CD8-positive, alpha-beta memory T cell (primary cell): ENCODE measurements at regions not wholly inside any gene's neighbourhood (a gene's known extent, or its start where the extent isn't known, plus 50 kb on each side); places are given as distances from the start of the nearest gene placed in this dataset.

ENCODE experiments used
- CTCF ChIA-PET: fragments of 350-600 bp; sonication (Branson Sonifier 250); formaldehyde crosslinking; loops from one replicate; lab custom pipeline; 2021; ENCODE audit warnings: antibody characterized with exemption; lab: Charles Lee
- POLR2A ChIA-PET: fragments of 350-600 bp; sonication (Branson Sonifier 250); formaldehyde crosslinking; loops from one replicate; lab custom pipeline; 2021; ENCODE audit warnings: antibody characterized with exemption; lab: Charles Lee
- DNase-seq, 5 donors: peaks; one replicate each; pipeline versions ENCODE4 v3.0.0 to v3.0.0-alpha.2; 2020 to 2022; ENCODE audit warnings: mixed read lengths in 1 of 5
- H3K27ac ChIP-seq: one replicate; pipeline ENCODE4 v1.7.0; 2013; ENCODE audit warnings: low read depth, mild to moderate bottlenecking, low read length, moderate library complexity
- H3K27me3 ChIP-seq: 2 replicates; pipeline ENCODE4 v1.7.0; 2013; ENCODE audit warnings: low read length, mild to moderate bottlenecking; ENCODE audit not compliant: insufficient read depth, poor library complexity, severe bottlenecking
- H3K36me3 ChIP-seq: 2 replicates; pipeline ENCODE4 v1.7.0; 2013; ENCODE audit warnings: mild to moderate bottlenecking, low read length, moderate library complexity; ENCODE audit not compliant: insufficient read depth
- H3K4me1 ChIP-seq: 2 replicates; pipeline ENCODE4 v1.7.0; 2013; ENCODE audit warnings: mild to moderate bottlenecking, low read length, moderate library complexity; ENCODE audit not compliant: insufficient read depth
- H3K4me3 ChIP-seq: 2 replicates; pipeline ENCODE4 v1.7.0; 2013; ENCODE audit warnings: mild to moderate bottlenecking, low read length
- H3K9me3 ChIP-seq: 2 replicates; pipeline ENCODE4 v1.7.0; 2013; ENCODE audit warnings: mild to moderate bottlenecking, low read length
- H3K27ac Mint-ChIP-seq, 8 donors: one replicate each; pipeline ENCODE4 v1.8.0; 2020 to 2021; ENCODE audit warnings: mixed read lengths in 8 of 8, mild to moderate bottlenecking in 6 of 8, inconsistent platforms in 3 of 8, moderate library complexity in 3 of 8
- H3K27me3 Mint-ChIP-seq, 2 donors: one replicate each; pipeline ENCODE4 v1.8.0; 2020 to 2021; ENCODE audit warnings: mixed read lengths in 2 of 2, mild to moderate bottlenecking in 1 of 2, moderate library complexity in 1 of 2
- H3K36me3 Mint-ChIP-seq, 3 donors: one replicate each; pipeline ENCODE4 v1.8.0; 2020 to 2021; ENCODE audit warnings: mixed read lengths in 3 of 3, inconsistent platforms in 1 of 3, mild to moderate bottlenecking in 1 of 3
- H3K4me1 Mint-ChIP-seq, 3 donors: one replicate each; pipeline ENCODE4 v1.8.0; 2020 to 2021; ENCODE audit warnings: mixed read lengths in 3 of 3, inconsistent platforms in 1 of 3, mild to moderate bottlenecking in 1 of 3
- H3K4me3 Mint-ChIP-seq, 7 donors: one replicate each; pipeline ENCODE4 v1.8.0; 2020 to 2021; ENCODE audit warnings: mixed read lengths in 7 of 7, mild to moderate bottlenecking in 6 of 7, moderate library complexity in 4 of 7, inconsistent platforms in 2 of 7
- H3K9me3 Mint-ChIP-seq, 5 donors: one replicate each; pipeline ENCODE4 v1.8.0; 2020 to 2022; ENCODE audit warnings: mixed read lengths in 5 of 5, mild to moderate bottlenecking in 3 of 5, moderate library complexity in 2 of 5, inconsistent platforms in 1 of 5

- CTCF ChIA-PET, result no interaction called here
- Histone ChIP-seq H3K4me3 (no peak overlapping the region), H3K27ac (no peak overlapping the region), H3K27me3 (no peaks in the 10 kb centered on the region), H3K9me3 (no peaks in the 10 kb centered on the region), H3K36me3 (no peaks in the 10 kb centered on the region), H3K4me1 (no peaks in the 10 kb centered on the region)
- Mint-ChIP-seq H3K27ac (peak overlapping the region in 1 of 8 donors; percentile 30), H3K4me1 (no peaks in the 10 kb centered on the region), H3K9me3 (no peaks in the 10 kb centered on the region), H3K4me3 (no peak overlapping the region), H3K27me3 (peaks cover 4 to 14% of the 10 kb centered on the region in 2 donors), H3K36me3 (no peaks in the 10 kb centered on the region)
- no peak for DNase-seq
- POLR2A ChIA-PET, result no interaction called here
These were observed 76.9 kb downstream of the FAM50B start for GRCh38 chr6:3926150-3926482.

GRCh38 chr6:3928111-3928510 is 78.9 kb downstream of the FAM50B start:
- H3K4me1 Mint-ChIP-seq, result no peaks in the 10 kb centered on the region
- H3K27me3 ChIP-seq, result no peaks in the 10 kb centered on the region
- POLR2A ChIA-PET, result no interaction called here
- CTCF ChIA-PET, result no interaction called here
- H3K4me3 ChIP-seq, result no peak overlapping the region
- no peaks in the 10 kb centered on the region for H3K9me3 ChIP-seq
- H3K36me3 ChIP-seq, result no peaks in the 10 kb centered on the region
- no peak for DNase-seq
- H3K27ac ChIP-seq, result no peak overlapping the region
- no peaks in the 10 kb centered on the region for H3K4me1 ChIP-seq
- H3K9me3 Mint-ChIP-seq, result no peaks in the 10 kb centered on the region
- no peaks in the 10 kb centered on the region for H3K36me3 Mint-ChIP-seq
- H3K4me3 Mint-ChIP-seq, result no peak overlapping the region
- H3K27me3 Mint-ChIP-seq, result peaks cover 0 to 7% of the 10 kb centered on the region in 2 donors
- no peak overlapping the region for H3K27ac Mint-ChIP-seq

DNA sequence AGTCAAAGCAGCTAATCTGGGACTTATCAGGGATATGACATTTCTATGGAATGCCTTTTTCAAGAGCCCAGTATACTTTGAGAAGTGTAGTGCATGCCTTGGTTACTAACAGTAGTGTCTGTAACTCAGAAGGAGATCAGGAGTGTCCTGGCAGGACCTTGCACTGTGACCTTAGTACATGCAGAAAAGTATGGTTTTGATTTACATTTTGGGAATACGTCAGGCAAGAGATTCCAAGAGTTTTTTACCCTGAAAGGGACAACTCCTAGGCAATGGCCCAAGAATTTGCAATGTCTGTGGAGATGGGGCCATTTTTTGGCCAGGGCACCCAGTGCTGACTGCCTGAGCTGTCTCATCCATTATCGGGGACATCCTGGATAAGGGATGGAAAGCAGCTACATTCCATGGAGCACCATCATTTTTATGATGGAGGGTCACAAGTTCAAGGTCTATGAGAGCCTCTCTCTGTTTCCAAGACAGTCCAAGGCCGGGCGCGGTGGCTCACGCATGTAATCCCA is 80.2 kb downstream of the FAM50B start:
- no peak overlapping the region for H3K4me3 Mint-ChIP-seq
- ChIA-PET POLR2A (no interaction called here), CTCF (no interaction called here)
- H3K36me3 Mint-ChIP-seq, result no peaks in the 10 kb centered on the region
- no peak for DNase-seq
- H3K9me3 Mint-ChIP-seq, result no peaks in the 10 kb centered on the region
- H3K27ac Mint-ChIP-seq, result no peak overlapping the region
- H3K4me1 Mint-ChIP-seq, result no peaks in the 10 kb centered on the region
- Histone ChIP-seq H3K4me1 (no peaks in the 10 kb centered on the region), H3K9me3 (no peaks in the 10 kb centered on the region), H3K36me3 (no peaks in the 10 kb centered on the region), H3K27me3 (no peaks in the 10 kb centered on the region), H3K27ac (no peak overlapping the region), H3K4me3 (no peak overlapping the region)
- H3K27me3 Mint-ChIP-seq, result peaks cover 0 to 4% of the 10 kb centered on the region in 2 donors

- Histone ChIP-seq H3K9me3 (no peaks in the 10 kb centered on the region), H3K4me3 (no peak overlapping the region), H3K27me3 (peaks cover 5% of the 10 kb centered on the region), H3K36me3 (no peaks in the 10 kb centered on the region), H3K4me1 (no peaks in the 10 kb centered on the region), H3K27ac (no peak overlapping the region)
- no peak overlapping the region for H3K27ac Mint-ChIP-seq
- ChIA-PET CTCF (interaction anchor here (2.8 kb wide), 1 partner anchor 41 kb away, joined by 8 read pairs; no protein-coding TSS in a partner anchor), POLR2A (no interaction called here)
- no peak overlapping the region for H3K4me3 Mint-ChIP-seq
- peaks cover 9 to 49% of the 10 kb centered on the region in 2 donors for H3K27me3 Mint-ChIP-seq
- H3K4me1 Mint-ChIP-seq, result peaks cover 0 to 2% (median 0%) of the 10 kb centered on the region in 3 donors
- DNase-seq, result no peak
- no peaks in the 10 kb centered on the region for H3K36me3 Mint-ChIP-seq
- no peaks in the 10 kb centered on the region for H3K9me3 Mint-ChIP-seq
These were observed 88.3 kb downstream of the FAM50B start for GRCh38 chr6:3937438-3937837.

DNA sequence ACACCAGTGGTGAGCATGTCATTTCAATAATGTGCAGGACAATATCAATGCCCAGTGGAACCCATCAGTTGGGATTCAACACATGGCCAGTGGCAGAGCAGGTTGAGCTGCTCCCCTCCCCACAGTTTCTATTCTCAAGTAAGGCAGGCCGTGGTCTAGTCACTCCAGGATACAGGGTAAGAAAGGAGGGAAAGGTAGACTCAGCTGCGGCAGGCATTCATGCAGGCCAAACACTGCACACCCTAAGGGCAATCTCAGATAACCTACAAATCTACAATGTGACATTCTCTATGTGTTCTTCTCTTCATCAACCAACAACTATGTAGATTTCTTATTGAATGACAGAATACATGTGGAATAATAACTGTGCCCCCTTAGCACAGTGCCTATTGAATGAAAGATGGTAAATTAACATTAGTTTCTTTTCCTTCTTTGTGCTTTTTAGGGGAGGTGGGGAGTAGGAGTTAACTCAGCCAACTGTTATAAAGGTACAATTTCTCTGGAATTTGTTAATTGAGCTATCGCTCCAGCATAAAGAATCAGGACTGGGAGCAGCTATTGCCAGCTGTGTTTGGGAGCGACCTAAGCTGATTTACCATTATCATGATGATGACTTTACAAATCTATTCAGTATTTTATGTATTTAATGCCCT is 89.7 kb downstream of the FAM50B start:
- H3K36me3 ChIP-seq, result no peaks in the 10 kb centered on the region
- H3K4me1 ChIP-seq, result no peaks in the 10 kb centered on the region
- no peak overlapping the region for H3K27ac ChIP-seq
- no peak for DNase-seq
- Mint-ChIP-seq H3K27me3 (peaks cover 9 to 52% of the 10 kb centered on the region in 2 donors), H3K9me3 (no peaks in the 10 kb centered on the region), H3K4me1 (peaks cover 0 to 3% (median 0%) of the 10 kb centered on the region in 3 donors), H3K4me3 (no peak overlapping the region), H3K27ac (no peak overlapping the region), H3K36me3 (no peaks in the 10 kb centered on the region)
- CTCF ChIA-PET, result interaction anchor here (2.8 kb wide), 1 partner anchor 39 kb away, joined by 8 read pairs; no protein-coding TSS in a partner anchor
- H3K4me3 ChIP-seq, result no peak overlapping the region
- POLR2A ChIA-PET, result no interaction called here
- H3K9me3 ChIP-seq, result no peaks in the 10 kb centered on the region
- peaks cover 8% of the 10 kb centered on the region for H3K27me3 ChIP-seq

DNA sequence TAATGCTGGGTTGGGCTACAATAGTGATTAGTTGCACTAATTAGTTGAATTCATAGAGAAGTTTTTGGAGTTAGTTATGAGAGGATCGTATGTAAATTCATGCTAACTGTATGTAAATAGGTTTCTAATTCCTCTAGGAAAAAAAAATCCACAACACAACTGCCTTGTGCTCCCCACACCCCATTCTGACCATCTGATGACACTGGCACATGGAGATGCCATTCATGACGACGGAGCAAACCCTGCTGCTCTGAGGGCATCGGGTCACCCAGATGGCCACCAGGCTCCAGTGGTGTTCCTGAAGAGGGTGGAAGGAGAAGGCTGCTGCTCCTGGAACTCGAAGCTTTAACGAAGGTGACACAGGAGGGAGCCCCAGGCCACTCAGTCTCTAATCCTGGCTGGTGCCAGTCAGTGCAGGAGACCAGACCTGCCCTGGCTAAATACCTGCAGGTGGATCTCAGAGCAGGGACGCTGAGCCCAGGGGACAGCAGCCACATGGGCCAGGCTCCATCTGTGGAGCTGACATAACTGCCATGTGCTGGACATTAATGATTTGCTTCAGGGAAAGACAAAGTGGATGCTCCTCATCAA is 90.3 kb downstream of the FAM50B start:
- peaks cover 0 to 3% (median 0%) of the 10 kb centered on the region in 3 donors for H3K4me1 Mint-ChIP-seq
- no peak overlapping the region for H3K27ac ChIP-seq
- no peak for DNase-seq
- no peaks in the 10 kb centered on the region for H3K36me3 Mint-ChIP-seq
- H3K4me1 ChIP-seq, result no peaks in the 10 kb centered on the region
- H3K4me3 ChIP-seq, result no peak overlapping the region
- peaks cover 9 to 52% of the 10 kb centered on the region in 2 donors for H3K27me3 Mint-ChIP-seq
- no peak overlapping the region for H3K4me3 Mint-ChIP-seq
- H3K9me3 ChIP-seq, result no peaks in the 10 kb centered on the region
- ChIA-PET CTCF (interaction anchor here (2.8 kb wide), 1 partner anchor 39 kb away, joined by 8 read pairs; no protein-coding TSS in a partner anchor), POLR2A (no interaction called here)
- no peaks in the 10 kb centered on the region for H3K36me3 ChIP-seq
- H3K27ac Mint-ChIP-seq, result no peak overlapping the region
- H3K9me3 Mint-ChIP-seq, result no peaks in the 10 kb centered on the region
- H3K27me3 ChIP-seq, result peaks cover 8% of the 10 kb centered on the region

DNA sequence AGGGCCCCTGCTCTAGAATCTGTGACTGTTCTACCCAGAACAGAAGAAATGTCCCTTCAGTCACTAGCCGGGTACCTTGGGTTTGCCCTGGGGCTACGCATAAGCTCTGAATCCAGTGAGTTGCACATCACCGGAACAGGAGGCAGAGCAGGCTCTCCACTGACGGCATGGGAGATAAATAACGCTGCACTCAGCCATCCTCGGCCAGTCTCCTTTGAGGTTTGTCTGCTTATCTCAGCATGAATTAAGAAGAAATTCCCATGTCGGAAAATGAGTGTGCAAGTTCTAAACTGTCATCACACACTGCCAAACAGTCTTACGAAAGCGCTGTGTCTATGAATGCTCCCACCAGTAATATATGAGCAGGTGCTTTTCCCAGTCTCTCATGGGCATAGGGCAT is 90.8 kb downstream of the FAM50B start:
- no peaks in the 10 kb centered on the region for H3K9me3 ChIP-seq
- ChIA-PET POLR2A (no interaction called here), CTCF (interaction anchor here (2.8 kb wide), 1 partner anchor 38 kb away, joined by 8 read pairs; no protein-coding TSS in a partner anchor)
- Mint-ChIP-seq H3K27me3 (peaks cover 11 to 55% of the 10 kb centered on the region in 2 donors), H3K36me3 (no peaks in the 10 kb centered on the region), H3K27ac (no peak overlapping the region), H3K9me3 (no peaks in the 10 kb centered on the region), H3K4me1 (peaks cover 0 to 3% (median 0%) of the 10 kb centered on the region in 3 donors), H3K4me3 (no peak overlapping the region)
- no peaks in the 10 kb centered on the region for H3K36me3 ChIP-seq
- no peak overlapping the region for H3K27ac ChIP-seq
- H3K4me1 ChIP-seq, result no peaks in the 10 kb centered on the region
- H3K27me3 ChIP-seq, result peaks cover 8% of the 10 kb centered on the region
- H3K4me3 ChIP-seq, result no peak overlapping the region
- DNase-seq, result no peak

DNA sequence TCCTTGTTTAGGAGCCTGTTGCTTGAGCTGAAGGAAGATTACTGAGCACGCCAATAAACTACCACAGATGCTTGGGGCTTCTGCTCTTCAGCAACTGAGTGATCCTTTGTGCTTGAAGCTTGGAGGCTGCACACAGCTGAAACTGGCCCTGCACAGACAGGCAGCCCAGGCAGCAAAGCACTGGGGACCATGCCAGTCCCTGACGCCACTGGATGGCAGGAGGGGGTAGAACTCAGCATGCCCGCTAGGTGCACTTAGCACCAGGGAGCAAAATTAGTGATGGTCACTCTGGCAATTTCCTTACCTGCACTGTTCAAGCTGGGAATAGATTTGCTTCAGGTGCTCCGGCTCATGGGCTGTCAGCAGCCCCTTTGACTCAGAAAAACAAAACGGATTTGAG is 91.5 kb downstream of the FAM50B start:
- H3K4me3 Mint-ChIP-seq, result no peak overlapping the region
- H3K9me3 Mint-ChIP-seq, result no peaks in the 10 kb centered on the region
- H3K36me3 Mint-ChIP-seq, result no peaks in the 10 kb centered on the region
- no peaks in the 10 kb centered on the region for H3K9me3 ChIP-seq
- H3K27me3 Mint-ChIP-seq, result peaks cover 9 to 59% of the 10 kb centered on the region in 2 donors
- H3K4me1 Mint-ChIP-seq, result peaks cover 0 to 3% (median 0%) of the 10 kb centered on the region in 3 donors
- H3K27ac Mint-ChIP-seq, result no peak overlapping the region
- CTCF ChIA-PET, result no interaction called here
- DNase-seq, result no peak
- POLR2A ChIA-PET, result no interaction called here
- no peak overlapping the region for H3K4me3 ChIP-seq
- H3K27me3 ChIP-seq, result peaks cover 8% of the 10 kb centered on the region
- no peak overlapping the region for H3K27ac ChIP-seq
- H3K36me3 ChIP-seq, result no peaks in the 10 kb centered on the region
- no peaks in the 10 kb centered on the region for H3K4me1 ChIP-seq
